Body of pancreas (tissue), 4 donors: ENCODE measurements at regions not wholly inside any gene's neighbourhood (a gene's known extent, or its start where the extent isn't known, plus 50 kb on each side); places are given as distances from the start of the nearest gene placed in this dataset.

Experiments
- POLR2A ChIP-seq, 3 donors: fragments of 450-650 bp; IDR thresholded peaks; one replicate each; pipeline ENCODE4 v1.6.1; 2016; ENCODE audit warnings: antibody characterized with exemption in 3 of 3, mild to moderate bottlenecking in 2 of 3
- TF ChIP-seq, protein P1 (sequence below), 7 experiments: fragments of 450-650 bp in 4 of 7; fragments of 200-600 bp in 3 of 7; sonication (generic) in 3 of 7; IDR thresholded peaks; one replicate each; pipeline ENCODE4 v1.5.1; 2016 to 2019; ENCODE audit warnings: antibody characterized with exemption in 7 of 7

GRCh38 chr13:52975969-52976368, 52.6 kb upstream of the OLFM4 start:
- no peak for TF ChIP-seq POLR2A (IDR thresholded peaks at IDR 0.05)
- TF ChIP-seq, protein P1, sequence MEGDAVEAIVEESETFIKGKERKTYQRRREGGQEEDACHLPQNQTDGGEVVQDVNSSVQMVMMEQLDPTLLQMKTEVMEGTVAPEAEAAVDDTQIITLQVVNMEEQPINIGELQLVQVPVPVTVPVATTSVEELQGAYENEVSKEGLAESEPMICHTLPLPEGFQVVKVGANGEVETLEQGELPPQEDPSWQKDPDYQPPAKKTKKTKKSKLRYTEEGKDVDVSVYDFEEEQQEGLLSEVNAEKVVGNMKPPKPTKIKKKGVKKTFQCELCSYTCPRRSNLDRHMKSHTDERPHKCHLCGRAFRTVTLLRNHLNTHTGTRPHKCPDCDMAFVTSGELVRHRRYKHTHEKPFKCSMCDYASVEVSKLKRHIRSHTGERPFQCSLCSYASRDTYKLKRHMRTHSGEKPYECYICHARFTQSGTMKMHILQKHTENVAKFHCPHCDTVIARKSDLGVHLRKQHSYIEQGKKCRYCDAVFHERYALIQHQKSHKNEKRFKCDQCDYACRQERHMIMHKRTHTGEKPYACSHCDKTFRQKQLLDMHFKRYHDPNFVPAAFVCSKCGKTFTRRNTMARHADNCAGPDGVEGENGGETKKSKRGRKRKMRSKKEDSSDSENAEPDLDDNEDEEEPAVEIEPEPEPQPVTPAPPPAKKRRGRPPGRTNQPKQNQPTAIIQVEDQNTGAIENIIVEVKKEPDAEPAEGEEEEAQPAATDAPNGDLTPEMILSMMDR (IDR thresholded peaks at IDR 0.05) = no peak
